Liver (tissue), 9 donors: ENCODE measurements at regions not wholly inside any gene's neighbourhood (a gene's known extent, or its start where the extent isn't known, plus 50 kb on each side); places are given as distances from the start of the nearest gene placed in this dataset. TPM values are rescaled to one million over a fixed set of nuclear protein-coding genes. Genes with fewer than 3 reads are reported as not detected.

Source experiments
- DNase-seq: peaks from one replicate; pipeline ENCODE4 v3.0.0-alpha.2; 2017; ENCODE audit warnings: low spot score
- H3K27ac ChIP-seq, 2 donors: one replicate each; pipeline ENCODE4 v1.7.0; 2013; ENCODE audit warnings: inconsistent platforms in 2 of 2, low read length in 2 of 2, control low read depth in 1 of 2, low read depth in 1 of 2, mild to moderate bottlenecking in 1 of 2
- H3K27me3 ChIP-seq, 4 donors: one replicate each; pipeline versions ENCODE4 v1.6.1 to v1.7.0; 2013; ENCODE audit warnings: low read length in 3 of 4, inconsistent platforms in 1 of 4, mild to moderate bottlenecking in 1 of 4, moderate library complexity in 1 of 4; ENCODE audit not compliant: control insufficient read depth in 4 of 4, insufficient read depth in 4 of 4
- H3K36me3 ChIP-seq, 4 donors: one replicate each; pipeline versions ENCODE4 v1.6.1 to v1.7.0; 2013; ENCODE audit warnings: low read length in 3 of 4, mild to moderate bottlenecking in 3 of 4, low read depth in 1 of 4, moderate library complexity in 1 of 4; ENCODE audit not compliant: control insufficient read depth in 4 of 4, insufficient read depth in 3 of 4
- H3K4me1 ChIP-seq, 4 donors: one replicate each; pipeline versions ENCODE4 v1.6.1 to v1.7.0; 2013; ENCODE audit warnings: low read length in 3 of 4, mild to moderate bottlenecking in 3 of 4, moderate library complexity in 1 of 4; ENCODE audit not compliant: control insufficient read depth in 4 of 4, insufficient read depth in 4 of 4
- H3K4me3 ChIP-seq, 3 donors: one replicate each; pipeline versions ENCODE4 v1.6.1 to v1.7.0; 2013; ENCODE audit warnings: low read length in 3 of 3, control low read depth in 1 of 3, low read depth in 1 of 3, mild to moderate bottlenecking in 1 of 3
- H3K9ac ChIP-seq, 2 donors: one replicate each; pipeline ENCODE4 v1.7.0; 2013; ENCODE audit warnings: low read length in 2 of 2, mild to moderate bottlenecking in 2 of 2, moderate library complexity in 2 of 2, control low read depth in 1 of 2, low read depth in 1 of 2
- H3K9me3 ChIP-seq, 4 donors: one replicate each; pipeline versions ENCODE4 v1.6.1 to v1.7.0; 2013; ENCODE audit warnings: low read length in 3 of 4; ENCODE audit not compliant: control insufficient read depth in 4 of 4
- EGR1 ChIP-seq, 2 donors: IDR thresholded peaks; 2 replicates each; pipeline ENCODE4 v1.6.1; 2016 to 2018; ENCODE audit warnings: antibody characterized with exemption in 2 of 2, low read depth in 2 of 2
- FOXA1 ChIP-seq: IDR thresholded peaks from 2 replicates; pipeline ENCODE4 v1.6.1; 2016; ENCODE audit warnings: antibody characterized with exemption
- FOXA2 ChIP-seq: IDR thresholded peaks from 2 replicates; pipeline ENCODE4 v1.6.1; 2016; ENCODE audit warnings: antibody characterized with exemption
- GABPA ChIP-seq, 2 donors: IDR thresholded peaks in 1 of 2; conservative IDR thresholded peaks in 1 of 2; 2 replicates each; pipeline ENCODE4 v1.6.1; 2016; ENCODE audit warnings: antibody characterized with exemption in 2 of 2, mild to moderate bottlenecking in 1 of 2, moderate library complexity in 1 of 2
- HNF4A ChIP-seq, 2 donors: conservative IDR thresholded peaks; 2 replicates each; pipeline ENCODE4 v1.6.1; 2016; ENCODE audit warnings: antibody characterized with exemption in 2 of 2, mild to moderate bottlenecking in 2 of 2
- HNF4G ChIP-seq: IDR thresholded peaks from 2 replicates; pipeline ENCODE4 v1.6.1; 2016; ENCODE audit warnings: antibody characterized with exemption
- JUND ChIP-seq, 2 donors: IDR thresholded peaks; 2 replicates each; pipeline ENCODE4 v1.6.1; 2016; ENCODE audit warnings: antibody characterized with exemption in 2 of 2
- NR2F2 ChIP-seq: IDR thresholded peaks from 2 replicates; pipeline ENCODE4 v1.6.1; 2016; ENCODE audit warnings: antibody characterized with exemption
- RAD21 ChIP-seq, 2 donors: IDR thresholded peaks; 2 replicates each; pipeline ENCODE4 v1.6.1; 2016; ENCODE audit warnings: antibody characterized with exemption in 2 of 2, mild to moderate bottlenecking in 2 of 2
- RXRA ChIP-seq, 2 donors: IDR thresholded peaks; 2 replicates each; pipeline ENCODE4 v1.6.1; 2017 to 2018; ENCODE audit warnings: antibody characterized with exemption in 2 of 2, mild to moderate bottlenecking in 1 of 2
- SP1 ChIP-seq: IDR thresholded peaks from 2 replicates; pipeline ENCODE4 v1.6.1; 2018; ENCODE audit warnings: antibody characterized with exemption, mild to moderate bottlenecking
- YY1 ChIP-seq: IDR thresholded peaks from 2 replicates; pipeline ENCODE4 v1.6.1; 2016; ENCODE audit warnings: antibody characterized with exemption, mild to moderate bottlenecking
- WGBS: extraction: QIAGEN DNeasy Blood & Tissue Kit; methylation state at CpG from one replicate; pipeline ENCODE4 v1.1.7; 2013; 5-methylcytosine and 5-hydroxymethylcytosine counted together
- small RNA-seq: library from RNA; depleted of rRNA; stranded (forward); fragments of <200 nt; gene quantifications from one replicate; pipeline ENCODE3, GENCODE V24; 2014
- TF ChIP-seq, protein P1 (sequence below): IDR thresholded peaks from 2 replicates; pipeline ENCODE4 v1.6.1; 2016; ENCODE audit warnings: antibody characterized with exemption, mild to moderate bottlenecking
- TF ChIP-seq, protein P2 (sequence below): IDR thresholded peaks from 2 replicates; pipeline ENCODE4 v1.6.1; 2016; ENCODE audit warnings: antibody characterized with exemption
- TF ChIP-seq, protein P3 (sequence below): fragments of 150-350 bp; IDR thresholded peaks from 2 replicates; pipeline ENCODE4 v1.5.1; 2017; ENCODE audit warnings: improper control_type of control experiment, low read depth, low read length; ENCODE audit not compliant: missing input control
- donor health status: healthy.
- donor health status: healthy.
- donor health status: healthy.
- donor health status: healthy.
- donor health status: healthy.

DNA sequence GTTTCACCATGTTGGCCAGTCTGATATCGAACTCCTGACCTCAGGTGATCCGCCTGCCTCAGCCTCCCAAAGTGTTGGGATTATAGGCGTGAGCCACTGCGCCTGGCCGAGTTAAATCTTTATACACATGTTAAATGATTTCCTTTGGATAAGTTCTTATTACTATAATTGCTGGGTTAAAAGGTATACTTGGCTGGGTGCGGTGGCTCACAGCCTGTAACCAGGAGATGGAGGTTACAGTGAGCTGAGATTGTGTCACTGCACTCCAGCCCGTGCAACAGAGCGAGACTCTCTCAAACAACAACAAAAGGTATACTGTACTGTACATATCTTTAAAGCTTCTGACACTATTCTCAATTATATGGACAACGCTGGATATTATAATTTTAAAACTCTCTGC, 53.2 kb upstream of the CDK13 start:
- no peaks in the 10 kb centered on the region for H3K36me3 ChIP-seq
- peak overlapping the region in 1 of 2 donors; percentile 20 for H3K9ac ChIP-seq
- no peak overlapping the region for H3K4me3 ChIP-seq
- peak overlapping the region in 1 of 2 donors; percentile 54 for H3K27ac ChIP-seq
- WGBS: 71% methylated on average over 9 of the region's 9 CpGs
- no peak for TF ChIP-seq RXRA (IDR thresholded peaks at IDR 0.05)
- TF ChIP-seq, protein P1, sequence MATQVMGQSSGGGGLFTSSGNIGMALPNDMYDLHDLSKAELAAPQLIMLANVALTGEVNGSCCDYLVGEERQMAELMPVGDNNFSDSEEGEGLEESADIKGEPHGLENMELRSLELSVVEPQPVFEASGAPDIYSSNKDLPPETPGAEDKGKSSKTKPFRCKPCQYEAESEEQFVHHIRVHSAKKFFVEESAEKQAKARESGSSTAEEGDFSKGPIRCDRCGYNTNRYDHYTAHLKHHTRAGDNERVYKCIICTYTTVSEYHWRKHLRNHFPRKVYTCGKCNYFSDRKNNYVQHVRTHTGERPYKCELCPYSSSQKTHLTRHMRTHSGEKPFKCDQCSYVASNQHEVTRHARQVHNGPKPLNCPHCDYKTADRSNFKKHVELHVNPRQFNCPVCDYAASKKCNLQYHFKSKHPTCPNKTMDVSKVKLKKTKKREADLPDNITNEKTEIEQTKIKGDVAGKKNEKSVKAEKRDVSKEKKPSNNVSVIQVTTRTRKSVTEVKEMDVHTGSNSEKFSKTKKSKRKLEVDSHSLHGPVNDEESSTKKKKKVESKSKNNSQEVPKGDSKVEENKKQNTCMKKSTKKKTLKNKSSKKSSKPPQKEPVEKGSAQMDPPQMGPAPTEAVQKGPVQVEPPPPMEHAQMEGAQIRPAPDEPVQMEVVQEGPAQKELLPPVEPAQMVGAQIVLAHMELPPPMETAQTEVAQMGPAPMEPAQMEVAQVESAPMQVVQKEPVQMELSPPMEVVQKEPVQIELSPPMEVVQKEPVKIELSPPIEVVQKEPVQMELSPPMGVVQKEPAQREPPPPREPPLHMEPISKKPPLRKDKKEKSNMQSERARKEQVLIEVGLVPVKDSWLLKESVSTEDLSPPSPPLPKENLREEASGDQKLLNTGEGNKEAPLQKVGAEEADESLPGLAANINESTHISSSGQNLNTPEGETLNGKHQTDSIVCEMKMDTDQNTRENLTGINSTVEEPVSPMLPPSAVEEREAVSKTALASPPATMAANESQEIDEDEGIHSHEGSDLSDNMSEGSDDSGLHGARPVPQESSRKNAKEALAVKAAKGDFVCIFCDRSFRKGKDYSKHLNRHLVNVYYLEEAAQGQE: no peak
- no peak for TF ChIP-seq HNF4G
- no peak for TF ChIP-seq FOXA1
- TF ChIP-seq JUND (IDR thresholded peaks at IDR 0.05): no peak
- TF ChIP-seq YY1: no peak
- TF ChIP-seq RAD21 (IDR thresholded peaks at IDR 0.05): no peak
- no peak for TF ChIP-seq EGR1 (IDR thresholded peaks at IDR 0.05; ENCODE audit: low read depth in 2 of 2)
- no peak for TF ChIP-seq FOXA2
- TF ChIP-seq HNF4A (conservative IDR thresholded peaks at IDR 0.05): no peak
- no peak for TF ChIP-seq GABPA (IDR thresholded peaks at IDR 0.05 in 1 of 2, conservative IDR thresholded peaks at IDR 0.05 in 1 of 2)
- TF ChIP-seq, protein P2, sequence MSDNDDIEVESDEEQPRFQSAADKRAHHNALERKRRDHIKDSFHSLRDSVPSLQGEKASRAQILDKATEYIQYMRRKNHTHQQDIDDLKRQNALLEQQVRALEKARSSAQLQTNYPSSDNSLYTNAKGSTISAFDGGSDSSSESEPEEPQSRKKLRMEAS: no peak
- TF ChIP-seq, protein P3, sequence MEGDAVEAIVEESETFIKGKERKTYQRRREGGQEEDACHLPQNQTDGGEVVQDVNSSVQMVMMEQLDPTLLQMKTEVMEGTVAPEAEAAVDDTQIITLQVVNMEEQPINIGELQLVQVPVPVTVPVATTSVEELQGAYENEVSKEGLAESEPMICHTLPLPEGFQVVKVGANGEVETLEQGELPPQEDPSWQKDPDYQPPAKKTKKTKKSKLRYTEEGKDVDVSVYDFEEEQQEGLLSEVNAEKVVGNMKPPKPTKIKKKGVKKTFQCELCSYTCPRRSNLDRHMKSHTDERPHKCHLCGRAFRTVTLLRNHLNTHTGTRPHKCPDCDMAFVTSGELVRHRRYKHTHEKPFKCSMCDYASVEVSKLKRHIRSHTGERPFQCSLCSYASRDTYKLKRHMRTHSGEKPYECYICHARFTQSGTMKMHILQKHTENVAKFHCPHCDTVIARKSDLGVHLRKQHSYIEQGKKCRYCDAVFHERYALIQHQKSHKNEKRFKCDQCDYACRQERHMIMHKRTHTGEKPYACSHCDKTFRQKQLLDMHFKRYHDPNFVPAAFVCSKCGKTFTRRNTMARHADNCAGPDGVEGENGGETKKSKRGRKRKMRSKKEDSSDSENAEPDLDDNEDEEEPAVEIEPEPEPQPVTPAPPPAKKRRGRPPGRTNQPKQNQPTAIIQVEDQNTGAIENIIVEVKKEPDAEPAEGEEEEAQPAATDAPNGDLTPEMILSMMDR: no peak
- no peak for TF ChIP-seq NR2F2
- H3K9me3 ChIP-seq: peaks cover 0 to 2% (median 0%) of the 10 kb centered on the region in 4 donors
- no peak for DNase-seq
- no peaks in the 10 kb centered on the region for H3K27me3 ChIP-seq
- H3K4me1 ChIP-seq: no peaks in the 10 kb centered on the region

DNA sequence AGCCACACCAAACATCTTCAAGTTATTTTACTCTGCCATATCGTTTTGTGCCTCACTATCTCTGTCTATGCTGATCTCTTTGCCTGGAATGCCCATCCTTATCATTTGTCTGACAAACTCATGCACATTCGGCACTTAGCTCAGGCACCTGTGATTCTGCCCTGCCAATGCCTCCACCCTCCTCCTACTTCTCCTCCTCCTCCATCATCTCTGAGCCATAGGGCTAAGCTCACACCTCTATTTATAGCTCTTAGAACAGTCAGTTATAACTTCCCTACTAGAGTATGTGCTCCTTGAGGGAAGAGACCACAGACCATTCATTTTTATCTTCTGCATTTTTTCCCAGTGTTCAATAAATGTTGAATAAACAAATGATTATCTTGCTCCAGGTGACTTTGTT, 51.2 kb upstream of the CDK13 start:
- Histone ChIP-seq H3K4me1 (no peaks in the 10 kb centered on the region), H3K36me3 (no peaks in the 10 kb centered on the region), H3K9ac (no peak overlapping the region), H3K27me3 (no peaks in the 10 kb centered on the region), H3K27ac (no peak overlapping the region), H3K9me3 (peaks cover 0 to 2% (median 0%) of the 10 kb centered on the region in 4 donors), H3K4me3 (no peak overlapping the region)
- no peak for DNase-seq
- no peak for TF ChIP-seq RAD21 (IDR thresholded peaks at IDR 0.05)
- TF ChIP-seq NR2F2: no peak
- no peak for TF ChIP-seq FOXA1
- TF ChIP-seq SP1: no peak
- TF ChIP-seq, protein P1: no peak
- WGBS: 41% methylated on average over 2 of the region's 2 CpGs

Small RNAs in the stretch of these regions (small RNA-seq; reads per million reads assigned to genes)
- gene RN7SL496P (not detected), gene RNU6-719P (not detected)
